ENCODE measurements at regions not wholly inside any gene's neighbourhood (a gene's known extent, or its start where the extent isn't known, plus 50 kb on each side); places are given as distances from the start of the nearest gene placed in this dataset.

GRCh38 chr11:116404462-116404798 lies 368.4 kb downstream of the BUD13 start:
- intact Hi-C loops (cut with DNase I): no loop called here
- ATAC-seq (no peak), DNase-seq (no peak)
- no peak overlapping the region for H3K27ac ChIP-seq
- H3K27me3 ChIP-seq (ENCODE audit: insufficient read depth in 3 of 3, low read length in 2 of 3): no peaks in the 10 kb centered on the region
- no peaks in the 10 kb centered on the region for H3K4me1 ChIP-seq
- WGBS, 3 donors: 58 to 62% (median 62%) methylated on average over 3 of the region's 3 CpGs
- H3K9me3 ChIP-seq: no peaks in the 10 kb centered on the region
- H3K36me3 ChIP-seq (ENCODE audit: insufficient read depth in 1 of 2, low read depth in 1 of 2): no peaks in the 10 kb centered on the region
- no peak for TF ChIP-seq CTCF (IDR thresholded peaks at IDR 0.05)
- H3K4me3 ChIP-seq: no peak overlapping the region

GRCh38 chr11:116403794-116404461 lies 368.9 kb downstream of the BUD13 start:
- intact Hi-C loops (cut with DNase I): no loop called here
- ATAC-seq: no peak

GRCh38 chr11:116400081-116400480 lies 372.7 kb downstream of the BUD13 start:
- 73 to 76% (median 75%) methylated on average over 5 of the region's 5 CpGs for WGBS, 3 donors
- Histone ChIP-seq H3K9me3 (no peaks in the 10 kb centered on the region), H3K27ac (no peak overlapping the region), H3K4me1 (no peaks in the 10 kb centered on the region), H3K4me3 (no peak overlapping the region), H3K36me3 (ENCODE audit: insufficient read depth in 1 of 2, low read depth in 1 of 2) (no peaks in the 10 kb centered on the region), H3K27me3 (ENCODE audit: insufficient read depth in 3 of 3, low read length in 2 of 3) (no peaks in the 10 kb centered on the region)
- ATAC-seq (no peak), DNase-seq (no peak)
- TF ChIP-seq CTCF (IDR thresholded peaks at IDR 0.05): no peak
- intact Hi-C loops (cut with DNase I): no loop called here

More at GRCh38 chr11:116403794-116404461, 368.9 kb downstream of the BUD13 start:
- Histone ChIP-seq H3K4me3 (no peak overlapping the region), H3K9me3 (no peaks in the 10 kb centered on the region), H3K4me1 (no peaks in the 10 kb centered on the region), H3K36me3 (ENCODE audit: insufficient read depth in 1 of 2, low read depth in 1 of 2) (no peaks in the 10 kb centered on the region), H3K27ac (no peak overlapping the region), H3K27me3 (ENCODE audit: insufficient read depth in 3 of 3, low read length in 2 of 3) (no peaks in the 10 kb centered on the region)
- TF ChIP-seq CTCF (IDR thresholded peaks at IDR 0.05): no peak
- no peak for DNase-seq
- 51 to 56% (median 52%) methylated on average over 4 of the region's 4 CpGs for WGBS, 3 donors

GRCh38 chr11:116397602-116398084 lies 375.1 kb downstream of the BUD13 start:
- DNase-seq (no peak), ATAC-seq (no peak)
- WGBS, 3 donors: 59 to 67% (median 64%) methylated on average over 4 of the region's 4 CpGs
- Histone ChIP-seq H3K4me3 (no peak overlapping the region), H3K27ac (no peak overlapping the region), H3K27me3 (ENCODE audit: insufficient read depth in 3 of 3, low read length in 2 of 3) (peaks cover 0 to 2% (median 0%) of the 10 kb centered on the region in 3 donors), H3K9me3 (peaks cover 4% of the 10 kb centered on the region), H3K36me3 (ENCODE audit: insufficient read depth in 1 of 2, low read depth in 1 of 2) (no peaks in the 10 kb centered on the region), H3K4me1 (no peaks in the 10 kb centered on the region)
- intact Hi-C loops (cut with DNase I): no loop called here
- TF ChIP-seq CTCF (IDR thresholded peaks at IDR 0.05): no peak

- no peak overlapping the region for H3K4me3 ChIP-seq
- H3K9me3 ChIP-seq: peaks cover 4% of the 10 kb centered on the region
- TF ChIP-seq CTCF (IDR thresholded peaks at IDR 0.05): no peak
- H3K4me1 ChIP-seq: no peaks in the 10 kb centered on the region
- peaks cover 0 to 2% (median 0%) of the 10 kb centered on the region in 3 donors for H3K27me3 ChIP-seq (ENCODE audit: insufficient read depth in 3 of 3, low read length in 2 of 3)
- ATAC-seq (no peak), DNase-seq (no peak)
- no peaks in the 10 kb centered on the region for H3K36me3 ChIP-seq (ENCODE audit: insufficient read depth in 1 of 2, low read depth in 1 of 2)
- 29 to 39% (median 36%) methylated on average over 2 of the region's 2 CpGs for WGBS, 3 donors
- no peak overlapping the region for H3K27ac ChIP-seq
- intact Hi-C loops (cut with DNase I): no loop called here
Observed at GRCh38 chr11:116396331-116396730, 376.5 kb downstream of the BUD13 start.
